DMS153 treated with DMSO at 0.1 percent for 48 hours (cell line): ENCODE measurements at regions not wholly inside any gene's neighbourhood (a gene's known extent, or its start where the extent isn't known, plus 50 kb on each side); places are given as distances from the start of the nearest gene placed in this dataset.
"Not testable (repeated sequence)": the region's sequence is repeated elsewhere in the genome, so short reads cannot be mapped to it uniquely, and the experiment has no call there.

Source experiments
- DNase-seq: peaks from one replicate; lab custom pipeline; 2025; ENCODE audit not compliant: unreplicated experiment; lab: John Stamatoyannopoulos, UW

DNA sequence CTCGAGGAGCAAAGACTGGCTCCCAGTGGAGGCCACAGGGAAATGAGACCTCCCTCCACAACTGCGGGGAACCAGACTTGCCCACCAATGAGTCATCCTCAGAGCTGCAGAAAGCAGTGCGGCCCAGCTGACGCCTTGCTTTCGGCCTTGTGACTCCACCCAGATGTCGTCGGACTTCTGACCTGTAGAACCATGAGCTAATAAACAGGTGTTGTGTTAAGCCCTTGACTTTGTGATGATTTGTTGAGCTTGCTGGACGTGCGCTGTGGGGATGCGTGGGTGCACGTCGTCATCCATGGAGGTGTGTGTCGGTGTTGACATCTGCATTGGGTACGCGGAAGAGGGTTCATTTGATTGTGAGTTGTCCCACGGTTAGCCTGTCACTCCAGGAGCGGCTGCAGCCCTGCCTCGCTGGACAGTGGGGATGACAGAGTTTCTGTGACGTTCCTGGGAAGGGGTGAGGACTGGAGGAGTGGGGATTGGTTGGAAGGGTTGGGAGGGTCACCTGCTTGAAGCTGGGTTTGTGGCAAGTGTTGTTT, 154.1 kb downstream of the SH3BP4 start:
- no peak for DNase-seq

GRCh38 chr2:235106874-235107639, 155.2 kb downstream of the SH3BP4 start:
- peak; percentile 54 for DNase-seq

DNA sequence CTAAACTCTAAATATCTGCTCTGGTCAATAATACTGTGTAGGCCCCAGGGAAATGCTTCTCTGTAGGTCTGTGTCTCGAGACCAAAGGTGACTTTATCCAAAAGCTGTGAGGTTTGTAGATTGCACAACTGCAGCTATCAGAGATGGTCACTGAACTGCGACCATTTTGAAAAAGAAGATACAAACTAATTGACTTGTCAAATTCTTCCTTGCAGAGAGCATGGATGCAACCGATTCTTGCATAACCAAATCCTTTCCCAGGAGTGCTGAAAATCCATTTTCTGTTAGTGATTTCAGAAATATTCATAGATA, 155.8 kb downstream of the SH3BP4 start:
- no peak for DNase-seq

DNA sequence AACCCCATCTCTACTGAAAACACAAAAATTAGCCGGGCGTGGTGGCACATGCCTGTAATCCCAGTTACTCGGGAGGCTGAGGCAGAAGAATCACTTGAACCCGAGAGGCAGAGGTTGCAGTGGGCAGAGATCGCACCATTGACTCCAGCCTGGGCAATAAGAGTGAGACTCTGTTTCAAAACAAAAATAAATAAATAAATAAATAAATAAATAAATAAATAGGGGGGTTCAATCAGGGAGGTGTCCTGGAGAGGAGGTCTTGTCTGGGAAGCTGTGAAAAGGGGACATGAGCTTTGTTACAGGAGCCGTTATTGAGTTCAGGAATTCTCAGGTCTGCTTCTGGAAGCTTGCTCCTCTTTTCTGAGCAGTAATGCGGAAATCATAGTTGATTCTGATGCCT, 157.7 kb downstream of the SH3BP4 start:
- not testable (repeated sequence) for DNase-seq

GRCh38 chr2:235112365-235112764, 160.5 kb downstream of the SH3BP4 start:
- no peak for DNase-seq

GRCh38 chr2:235113854-235114253, 162.0 kb downstream of the SH3BP4 start:
- no peak for DNase-seq

- no peak for DNase-seq
Observed at GRCh38 chr2:235114286-235114685, 162.5 kb downstream of the SH3BP4 start.

DNA sequence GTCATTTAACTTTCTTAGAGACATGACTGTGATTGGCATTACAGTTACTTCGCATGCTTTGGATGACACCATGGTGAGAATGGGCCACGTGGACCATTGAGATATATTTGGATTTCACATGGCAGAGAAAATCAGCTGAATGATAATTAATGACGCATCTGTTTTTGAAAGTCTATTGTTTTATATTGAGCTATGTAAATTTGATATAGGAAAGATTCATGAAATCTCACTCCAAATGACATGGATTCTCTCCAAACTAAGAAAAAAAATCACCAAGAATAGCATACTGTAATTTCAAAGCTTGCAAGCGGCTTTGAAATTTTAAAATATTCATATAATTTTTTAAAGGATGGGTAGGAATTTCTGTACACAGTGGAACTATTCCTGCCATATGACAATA, 163.7 kb downstream of the SH3BP4 start:
- DNase-seq, result no peak

- peak; percentile 65 for DNase-seq
Observed at GRCh38 chr2:235116885-235117492, 165.2 kb downstream of the SH3BP4 start.

DNA sequence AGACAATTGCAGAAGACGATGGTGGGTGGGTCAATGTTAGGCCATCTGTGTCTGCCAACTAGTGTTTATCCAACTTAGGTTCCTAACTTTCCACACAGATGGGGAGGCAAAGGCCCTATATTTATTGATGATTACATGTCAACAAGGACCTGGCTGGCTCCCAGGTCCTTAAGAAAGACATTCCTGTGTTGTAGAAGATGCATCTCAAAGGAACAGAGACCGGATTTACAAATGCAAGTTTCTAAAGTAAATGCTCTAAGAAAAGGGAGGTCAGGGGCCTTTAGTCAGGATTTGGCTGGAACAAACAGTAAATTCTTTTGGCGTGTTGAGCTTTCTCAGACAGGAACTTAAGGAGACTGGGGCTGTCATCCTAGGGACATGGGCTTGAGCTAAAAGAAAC, 175.0 kb downstream of the SH3BP4 start:
- no peak for DNase-seq

GRCh38 chr2:235127931-235128330, 176.1 kb downstream of the SH3BP4 start:
- no peak for DNase-seq

DNA sequence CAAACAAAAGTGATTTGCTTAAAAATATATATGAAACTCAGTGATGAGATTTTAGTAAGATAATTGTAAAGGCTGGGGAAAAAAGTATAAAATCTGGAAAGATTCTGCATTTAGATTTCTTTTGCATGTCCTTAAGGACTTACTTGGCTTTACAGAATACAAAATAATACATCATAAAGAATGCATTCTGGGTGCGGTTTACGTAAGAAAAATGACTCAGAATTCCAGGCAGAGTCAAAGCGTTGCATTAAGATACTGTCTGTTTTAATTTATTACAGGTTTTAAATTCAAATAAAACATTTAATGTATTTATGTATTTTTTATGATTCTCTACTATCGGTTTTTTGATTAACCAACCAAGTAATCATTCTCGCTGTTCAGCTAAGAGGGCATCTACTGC, 178.0 kb downstream of the SH3BP4 start:
- DNase-seq, result no peak

DNA sequence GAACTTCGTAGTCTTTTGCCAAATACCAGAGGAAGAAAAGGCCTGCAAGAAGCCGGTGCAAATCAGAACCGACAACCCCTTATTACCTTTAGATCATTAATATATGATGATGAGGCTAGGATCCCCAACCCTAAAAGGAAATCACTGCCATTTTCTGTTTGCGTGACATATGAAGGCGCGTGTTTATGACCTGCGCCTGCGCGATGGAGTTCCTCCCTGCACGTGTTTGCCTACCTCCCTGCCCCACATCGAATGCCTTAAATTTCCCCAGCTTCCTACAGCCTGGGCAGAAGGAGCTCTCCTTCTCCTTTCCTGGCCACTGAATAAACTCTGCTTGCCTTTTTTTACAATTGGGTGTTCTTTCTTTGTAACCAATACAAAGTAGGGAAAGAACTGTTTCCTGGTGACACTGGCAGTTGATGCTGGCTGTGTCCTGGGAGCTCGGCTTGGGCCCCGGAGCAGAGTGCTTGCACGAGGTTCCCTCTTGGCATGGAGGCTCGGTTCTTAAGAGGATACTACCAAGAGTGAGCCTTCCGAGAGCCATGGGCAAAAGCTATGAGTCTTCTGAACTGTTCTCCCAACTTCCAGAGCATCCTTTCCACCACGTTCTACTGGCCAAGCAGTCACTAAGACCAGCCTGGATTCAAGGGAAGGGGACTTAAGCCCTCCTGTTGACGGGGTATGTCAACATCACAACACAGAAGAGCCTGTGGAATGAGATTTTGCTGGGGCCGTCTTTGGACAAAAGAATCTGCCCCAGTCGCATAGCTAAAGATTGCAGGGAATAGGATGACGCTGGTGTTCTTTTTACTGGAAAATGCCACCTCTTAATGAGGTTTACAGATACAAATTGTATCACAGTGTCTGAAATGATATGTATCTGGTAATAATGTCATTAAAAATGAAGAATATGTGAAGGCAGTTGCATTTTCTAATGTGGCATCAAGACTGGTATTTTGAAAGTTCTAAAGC, 179.8 kb downstream of the SH3BP4 start:
- no peak for DNase-seq

DNA sequence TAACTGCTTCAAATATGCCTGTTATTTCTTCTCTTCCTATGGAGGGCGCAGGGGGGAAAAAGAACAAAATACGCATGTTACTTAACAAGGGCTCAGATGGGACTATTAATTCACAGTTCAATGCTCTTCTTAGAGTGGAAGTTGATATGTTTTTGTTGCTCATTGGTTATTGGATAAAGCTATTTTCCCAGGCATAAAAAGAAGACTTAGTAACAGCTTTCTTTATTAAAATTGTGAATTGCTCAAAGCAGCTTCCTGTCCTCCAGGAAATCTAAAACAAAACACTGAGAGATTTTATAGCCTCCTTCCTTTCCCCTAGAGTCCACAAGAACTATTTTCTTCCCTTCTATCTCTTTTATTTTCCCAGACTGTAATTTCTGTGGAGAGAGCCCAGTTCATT, 180.8 kb downstream of the SH3BP4 start:
- DNase-seq, result no peak

DNA sequence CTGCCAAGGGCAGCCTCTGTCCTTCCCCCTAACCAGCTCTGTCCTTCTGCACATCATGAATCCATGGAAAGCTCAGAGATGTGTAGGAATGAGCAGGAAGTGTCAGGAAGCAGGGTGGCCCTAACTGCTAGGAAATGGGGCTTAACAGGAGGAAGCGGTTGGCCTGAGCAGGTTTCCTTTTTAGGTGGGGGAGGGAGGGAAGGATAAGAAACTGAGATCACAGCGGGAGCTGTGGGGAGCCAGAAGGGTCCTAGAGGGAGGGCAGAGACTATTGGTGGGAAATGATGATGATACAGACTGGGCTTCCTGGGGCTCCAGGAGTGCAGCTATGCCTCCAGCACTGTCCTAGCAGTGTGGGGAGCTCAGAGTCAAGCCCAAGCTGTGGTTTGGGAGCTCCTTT, 182.0 kb downstream of the SH3BP4 start:
- no peak for DNase-seq

DNA sequence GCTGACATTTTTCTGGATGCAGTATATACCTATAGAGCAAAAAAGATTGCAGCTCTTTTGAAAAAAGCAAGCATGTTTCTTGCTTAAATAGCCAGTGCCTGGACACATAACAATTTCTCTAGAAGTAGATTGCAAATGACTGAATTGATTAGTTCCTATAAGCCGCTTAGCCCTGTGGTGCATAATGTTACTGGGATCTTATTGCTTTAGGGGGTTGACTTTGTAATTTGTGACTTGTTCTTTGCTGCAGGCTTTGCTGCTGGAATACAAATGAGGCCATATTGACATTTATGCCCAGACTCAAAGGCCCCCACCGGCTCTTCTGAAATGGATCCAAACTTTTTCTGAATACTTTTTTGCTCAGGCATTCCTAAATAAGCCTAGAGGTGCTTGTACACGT, 182.6 kb downstream of the SH3BP4 start:
- no peak for DNase-seq

- no peak for DNase-seq
Observed at GRCh38 chr2:235135195-235135965, 183.6 kb downstream of the SH3BP4 start.

DNA sequence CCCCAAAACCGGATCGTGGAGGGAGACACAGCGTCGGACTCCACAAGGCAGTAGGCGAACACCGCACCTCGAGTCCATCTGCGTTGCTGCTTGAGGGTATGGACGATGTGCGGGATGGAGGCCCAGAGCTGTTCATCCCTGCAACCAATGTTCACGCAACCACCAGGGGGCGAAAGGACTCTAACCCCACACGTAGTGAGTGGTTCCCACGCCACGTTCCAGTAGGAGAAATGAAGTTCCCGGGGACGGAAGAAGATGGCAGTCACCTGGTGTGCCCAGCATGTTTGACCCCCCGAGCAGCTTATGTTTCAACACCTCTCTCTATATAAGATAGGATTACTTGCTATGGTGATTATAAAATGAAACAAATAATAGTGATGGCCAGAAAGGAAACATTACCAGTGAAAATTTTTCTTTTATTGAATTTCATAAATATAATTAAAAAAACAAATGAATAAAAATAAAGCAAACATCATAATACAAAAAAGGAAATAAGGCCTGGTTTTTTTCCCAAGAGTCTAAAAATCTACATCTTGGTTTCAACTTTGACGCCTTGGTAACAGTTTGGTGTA, 184.3 kb downstream of the SH3BP4 start:
- peak; percentile 71 for DNase-seq

- no peak for DNase-seq
Observed at GRCh38 chr2:235138339-235138738, 186.5 kb downstream of the SH3BP4 start.

DNA sequence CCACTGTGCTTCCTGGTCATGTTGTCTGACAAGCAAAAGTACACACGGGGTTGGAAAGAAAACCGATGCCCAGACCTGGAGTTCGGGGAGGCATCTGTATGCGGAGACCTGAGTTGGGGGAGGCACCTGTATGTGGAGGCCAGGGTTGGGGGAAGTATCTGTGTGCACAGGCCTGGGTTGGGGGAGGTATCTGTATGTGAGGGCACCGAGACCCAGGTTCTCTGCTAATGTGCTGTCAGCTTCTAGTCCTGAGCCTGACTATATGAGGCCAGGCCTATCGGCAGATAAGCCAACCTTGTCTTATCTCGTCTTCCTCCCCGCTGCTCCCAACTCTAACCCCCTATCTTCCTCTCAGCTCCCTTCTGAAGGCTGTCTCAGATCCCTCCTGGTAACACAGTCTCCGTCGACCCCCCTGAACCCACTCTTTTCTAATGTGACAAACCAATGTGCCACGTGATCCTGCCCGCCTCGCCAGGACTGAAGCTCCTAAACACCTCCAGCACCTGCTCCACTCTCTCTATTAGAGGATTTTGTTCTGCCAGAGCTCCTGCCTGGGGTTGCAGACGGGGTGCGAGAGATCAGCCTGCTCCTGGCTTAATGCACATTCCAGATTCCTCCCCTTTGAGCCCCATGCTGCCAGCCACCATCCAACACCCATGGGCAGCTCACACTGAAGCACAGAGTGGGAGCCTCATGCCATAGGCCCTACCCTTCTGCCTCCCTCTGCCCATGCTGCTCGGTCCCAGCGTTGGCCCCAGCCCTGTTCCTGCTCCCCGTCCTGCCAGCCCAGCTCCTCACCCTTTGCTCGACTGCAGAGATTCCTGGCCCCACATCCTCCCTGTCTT, 188.4 kb downstream of the SH3BP4 start:
- DNase-seq, result no peak
